ENCODE measurements at regions not wholly inside any gene's neighbourhood (a gene's known extent, or its start where the extent isn't known, plus 50 kb on each side); places are given as distances from the start of the nearest gene placed in this dataset.

- no peak for DNase-seq
Observed at GRCh38 chr7:155203059-155203881, 94.4 kb upstream of the INSIG1 start.

GRCh38 chr7:155203882-155204691, 93.6 kb upstream of the INSIG1 start:
- DNase-seq: no peak

GRCh38 chr7:155204744-155205367, 92.8 kb upstream of the INSIG1 start:
- peak; percentile 19 for DNase-seq

GRCh38 chr7:155205368-155206317, 92.0 kb upstream of the INSIG1 start:
- DNase-seq: peak; percentile 59

- peak; percentile 33 for DNase-seq
Observed at GRCh38 chr7:155206318-155207020, 91.2 kb upstream of the INSIG1 start.

- no peak for DNase-seq
Observed at GRCh38 chr7:155207326-155208002, 90.2 kb upstream of the INSIG1 start.

DNA sequence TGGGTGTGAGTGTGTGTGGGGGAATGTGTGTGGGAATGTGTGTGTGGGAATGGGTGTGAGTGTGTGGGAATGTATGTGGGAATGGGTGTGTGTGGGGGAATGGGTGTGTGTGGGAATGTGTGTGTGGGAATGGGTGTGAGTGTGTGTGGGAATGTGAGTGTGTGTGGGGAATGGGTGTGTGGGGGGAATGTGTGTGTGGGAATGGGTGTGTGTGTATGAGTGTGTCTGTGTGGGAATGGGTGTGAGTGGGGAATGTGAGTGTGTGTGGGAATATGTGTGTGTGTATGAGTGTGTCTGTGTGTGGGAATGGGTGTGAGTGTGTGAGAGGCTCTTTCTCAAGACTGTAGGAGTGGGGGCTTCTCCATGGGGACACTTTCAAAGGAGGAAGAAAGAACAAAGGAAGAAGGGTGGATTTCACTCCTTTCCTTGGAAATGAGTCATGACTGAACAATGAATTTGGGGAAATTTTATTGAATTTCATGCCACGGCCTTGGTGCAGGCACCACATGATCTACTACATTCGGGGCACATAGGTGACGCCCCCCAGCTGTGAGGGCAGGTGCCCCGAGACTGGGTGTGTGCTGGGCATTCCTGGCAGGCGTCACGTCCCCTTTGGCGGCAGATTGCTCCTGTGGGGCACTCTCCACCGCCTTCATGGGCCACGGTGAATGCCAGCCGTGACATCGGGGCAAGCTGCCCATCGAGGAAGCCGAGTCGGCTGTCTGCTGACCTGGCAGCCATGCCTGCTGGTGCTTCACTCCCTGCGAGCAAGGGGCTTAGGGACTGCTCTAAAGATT, 88.8 kb upstream of the INSIG1 start:
- no peak for DNase-seq

DNA sequence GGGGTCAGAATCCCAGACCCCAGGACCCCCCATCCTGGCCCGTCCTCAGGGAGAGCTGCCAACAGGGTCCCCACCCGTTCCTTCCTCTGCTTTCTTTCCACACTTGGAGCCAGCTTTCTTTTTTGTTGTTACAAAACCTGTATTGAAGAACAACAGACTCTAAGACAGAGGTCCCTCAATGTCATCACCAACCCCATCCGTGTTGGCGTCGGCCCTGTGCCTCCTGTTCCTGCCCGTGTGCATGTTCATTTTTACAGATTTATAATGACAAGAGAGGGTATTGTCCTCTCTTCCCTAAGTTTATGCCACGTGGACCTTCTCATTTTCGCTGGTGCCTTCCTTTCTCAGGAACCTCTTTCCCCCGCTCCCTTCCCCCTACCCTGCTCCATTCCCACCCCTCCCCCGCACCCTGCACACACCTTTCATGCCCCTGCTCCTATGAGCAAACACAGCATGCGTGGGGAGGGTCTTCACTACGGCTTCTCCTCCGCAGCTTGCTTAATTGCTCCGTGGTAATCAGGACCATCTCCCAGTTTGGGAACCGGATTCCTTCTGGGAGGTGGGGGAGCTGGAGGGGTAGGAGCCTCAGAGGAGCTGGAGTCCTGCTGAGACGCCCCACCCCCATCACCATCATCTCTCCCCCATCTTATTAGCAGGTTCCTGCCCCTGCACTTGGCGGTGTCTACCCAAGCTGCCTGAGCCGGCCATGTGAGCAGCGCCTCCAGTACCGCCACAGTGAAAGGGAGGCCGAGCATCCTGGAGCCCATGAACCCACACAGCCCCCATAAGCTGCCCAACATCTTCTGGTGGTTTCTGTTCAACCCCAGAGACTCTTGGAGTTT, 88.0 kb upstream of the INSIG1 start:
- no peak for DNase-seq

GRCh38 chr7:155210356-155210755, 87.3 kb upstream of the INSIG1 start:
- DNase-seq: no peak

DNA sequence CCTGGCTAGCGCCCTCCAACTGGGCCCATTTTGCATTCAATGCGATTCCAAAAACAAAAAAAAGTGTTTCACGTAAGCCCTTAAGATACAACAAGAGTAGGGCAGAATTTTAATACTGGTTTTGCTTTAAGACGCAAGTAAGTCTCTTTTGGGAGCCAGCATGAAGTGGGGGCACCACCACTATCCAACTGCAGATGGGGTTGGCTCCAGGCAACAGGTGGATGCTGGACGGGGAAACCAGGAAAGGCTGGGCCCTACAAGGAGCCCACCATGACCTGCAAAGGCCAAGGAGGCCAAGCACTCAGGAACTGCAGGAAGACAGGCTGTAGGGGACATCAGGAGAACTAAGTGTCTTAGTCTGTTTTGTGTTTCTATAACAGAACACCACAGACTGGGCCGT, 86.5 kb upstream of the INSIG1 start:
- no peak for DNase-seq

- DNase-seq: no peak
Observed at GRCh38 chr7:155211761-155212160, 85.9 kb upstream of the INSIG1 start.

GRCh38 chr7:155212301-155213015, 85.2 kb upstream of the INSIG1 start:
- no peak for DNase-seq

- DNase-seq: no peak
Observed at GRCh38 chr7:155213385-155213784, 84.3 kb upstream of the INSIG1 start.

DNA sequence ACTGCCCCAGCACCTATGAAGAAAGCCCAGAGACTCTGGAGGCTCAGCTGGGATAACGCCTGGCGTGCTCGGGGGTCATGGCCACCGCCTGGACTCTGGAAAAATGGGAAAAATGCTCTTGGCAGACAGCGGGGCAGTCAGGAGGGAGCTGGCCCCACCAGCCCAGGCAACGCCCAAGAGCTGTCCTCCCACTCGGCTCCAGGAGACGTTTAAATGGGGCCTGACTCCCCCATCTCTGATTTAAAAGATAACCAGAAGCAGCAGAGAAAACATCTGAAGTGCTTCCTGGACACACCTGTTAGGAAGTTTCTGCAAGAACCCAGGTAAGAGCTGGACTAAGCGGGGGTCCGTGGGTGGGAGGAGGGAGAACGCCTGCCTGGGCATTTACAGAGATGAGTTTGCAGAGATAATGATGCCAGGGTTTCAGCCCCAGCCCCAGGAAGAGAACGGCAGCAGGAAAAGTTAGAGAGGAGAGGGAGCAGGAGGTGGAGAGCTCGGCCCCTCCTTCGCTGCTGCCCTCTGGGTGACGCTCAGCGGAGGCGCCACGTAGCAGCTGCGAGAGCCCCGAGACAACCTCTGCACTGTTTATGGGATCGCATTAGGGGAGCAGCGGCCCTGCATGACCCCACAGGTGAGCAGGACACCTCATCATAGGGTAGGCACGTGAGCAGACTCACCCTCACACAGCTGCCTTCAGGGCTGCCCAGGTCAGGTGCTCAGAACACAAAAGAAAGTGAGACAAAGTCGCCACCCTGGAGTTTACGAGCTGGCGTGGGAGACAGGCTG, 83.5 kb upstream of the INSIG1 start:
- peak; percentile 23 for DNase-seq

DNA sequence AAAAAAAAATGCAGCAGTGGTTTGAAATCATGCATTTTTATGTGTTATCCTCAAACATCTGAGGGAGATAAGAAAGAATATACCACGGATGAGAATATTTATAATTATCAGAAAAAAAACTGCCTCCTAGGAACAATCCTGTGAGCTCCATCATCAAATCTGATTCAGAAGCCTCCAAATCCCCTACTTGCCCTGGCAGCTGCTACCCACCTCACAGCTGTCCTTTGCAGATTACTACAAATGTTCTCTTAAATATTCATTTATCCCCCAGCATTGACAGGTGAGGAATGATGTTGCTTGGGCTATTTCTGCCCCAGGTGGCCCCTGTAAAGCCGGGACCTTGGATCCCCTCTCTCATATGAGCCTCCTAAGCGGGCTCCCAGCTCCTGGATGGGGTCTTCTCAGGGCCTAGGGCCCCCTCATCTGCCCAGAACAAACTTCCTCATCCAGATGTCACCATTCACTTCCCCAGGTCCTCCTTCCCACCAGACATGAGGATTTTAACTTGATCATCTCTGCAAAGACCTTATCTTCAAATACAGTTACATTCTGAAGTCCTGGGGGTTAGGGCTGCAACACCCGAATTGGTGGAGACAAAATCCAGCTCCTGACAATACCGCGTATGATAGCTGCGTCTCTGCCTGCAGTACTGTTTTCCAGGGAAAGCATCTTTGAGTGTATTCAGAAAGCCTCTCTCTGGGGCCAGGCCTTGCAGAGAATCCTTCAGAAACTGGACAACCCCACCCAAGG, 81.9 kb upstream of the INSIG1 start:
- no peak for DNase-seq

GRCh38 chr7:155216475-155217272, 81.0 kb upstream of the INSIG1 start:
- DNase-seq: no peak
